ENCODE measurements at regions not wholly inside any gene's neighbourhood (a gene's known extent, or its start where the extent isn't known, plus 50 kb on each side); places are given as distances from the start of the nearest gene placed in this dataset.
"Not testable (repeated sequence)": the region's sequence is repeated elsewhere in the genome, so short reads cannot be mapped to it uniquely, and the experiment has no call there.

- no peak for DNase-seq (ENCODE audit: extremely low read depth, low read depth)
- no peak for TF ChIP-seq CTCF (IDR thresholded peaks at IDR 0.05; ENCODE audit: low read depth, low read length)
These were observed 199.1 kb downstream of the NNT start for GRCh38 chr5:43802119-43802518.

- no peak for DNase-seq (ENCODE audit: extremely low read depth, low read depth)
- no peak for TF ChIP-seq CTCF (IDR thresholded peaks at IDR 0.05; ENCODE audit: low read depth, low read length)
These were observed 195.8 kb downstream of the NNT start for GRCh38 chr5:43798740-43799139.

GRCh38 chr5:43791880-43792279, 188.9 kb downstream of the NNT start:
- DNase-seq (ENCODE audit: extremely low read depth, low read depth): not testable (repeated sequence)

- DNase-seq (ENCODE audit: extremely low read depth, low read depth): no peak
- no peak for TF ChIP-seq CTCF (IDR thresholded peaks at IDR 0.05; ENCODE audit: low read depth, low read length)
These were observed 182.2 kb downstream of the NNT start for GRCh38 chr5:43785198-43785597.

- DNase-seq (ENCODE audit: extremely low read depth, low read depth): peak; percentile 72
- no peak for TF ChIP-seq CTCF (IDR thresholded peaks at IDR 0.05; ENCODE audit: low read depth, low read length)
These were observed 177.6 kb downstream of the NNT start for GRCh38 chr5:43780586-43780985.

GRCh38 chr5:43774881-43775399, 172.0 kb downstream of the NNT start:
- DNase-seq (ENCODE audit: extremely low read depth, low read depth): no peak
- TF ChIP-seq CTCF (IDR thresholded peaks at IDR 0.05; ENCODE audit: low read depth, low read length): no peak

- TF ChIP-seq CTCF (IDR thresholded peaks at IDR 0.05; ENCODE audit: low read depth, low read length): no peak
- DNase-seq (ENCODE audit: extremely low read depth, low read depth): peak; percentile 27
These were observed 170.5 kb downstream of the NNT start for GRCh38 chr5:43773478-43773844.

- TF ChIP-seq CTCF (IDR thresholded peaks at IDR 0.05; ENCODE audit: low read depth, low read length): no peak
- peak; percentile 45 for DNase-seq (ENCODE audit: extremely low read depth, low read depth)
These were observed 169.9 kb downstream of the NNT start for GRCh38 chr5:43772764-43773477.
